ENCODE measurements at regions not wholly inside any gene's neighbourhood (a gene's known extent, or its start where the extent isn't known, plus 50 kb on each side); places are given as distances from the start of the nearest gene placed in this dataset.

DNA sequence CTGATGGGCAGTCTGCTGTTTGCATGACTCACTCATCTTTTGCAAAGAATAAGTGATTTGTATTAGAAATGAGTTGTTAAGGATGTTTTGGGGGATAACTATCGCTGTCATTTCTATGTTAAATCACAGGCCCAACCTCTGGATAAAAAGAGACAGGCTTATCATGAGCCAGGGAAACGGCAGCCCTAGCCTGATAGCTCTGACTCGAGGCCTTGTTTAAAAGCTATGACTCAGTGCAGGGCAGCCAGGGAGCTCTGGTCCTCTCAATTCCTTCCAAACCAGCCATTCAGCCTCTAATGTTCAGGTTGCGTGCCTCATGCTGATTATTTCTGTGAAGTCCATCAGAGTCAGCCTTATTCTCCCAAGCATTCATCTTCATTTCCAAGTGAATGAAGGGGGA, 305.9 kb upstream of the HAND2 start:
- DNase-seq: no peak

DNA sequence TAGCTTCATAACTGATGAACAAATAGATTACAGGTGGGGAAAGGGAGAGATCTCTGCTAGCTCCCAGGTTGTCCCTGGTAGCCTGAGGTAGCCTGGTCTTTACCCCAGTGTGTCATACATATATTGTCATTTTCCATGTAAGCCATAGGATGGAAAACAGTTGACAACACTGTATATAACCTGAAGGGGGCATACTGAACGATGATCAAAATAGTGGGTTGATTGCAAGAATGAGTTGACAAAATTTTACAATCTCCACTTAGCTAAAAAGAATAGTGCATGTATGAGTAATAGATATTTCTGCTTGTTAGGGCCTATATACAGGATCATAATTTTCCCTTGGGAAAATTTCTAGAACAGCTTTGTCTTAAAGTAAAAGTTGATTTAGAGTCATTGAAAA, 304.1 kb upstream of the HAND2 start:
- DNase-seq: no peak

- no peak for DNase-seq
Measured at GRCh38 chr4:173829565-173829964, 299.5 kb upstream of the HAND2 start.

DNA sequence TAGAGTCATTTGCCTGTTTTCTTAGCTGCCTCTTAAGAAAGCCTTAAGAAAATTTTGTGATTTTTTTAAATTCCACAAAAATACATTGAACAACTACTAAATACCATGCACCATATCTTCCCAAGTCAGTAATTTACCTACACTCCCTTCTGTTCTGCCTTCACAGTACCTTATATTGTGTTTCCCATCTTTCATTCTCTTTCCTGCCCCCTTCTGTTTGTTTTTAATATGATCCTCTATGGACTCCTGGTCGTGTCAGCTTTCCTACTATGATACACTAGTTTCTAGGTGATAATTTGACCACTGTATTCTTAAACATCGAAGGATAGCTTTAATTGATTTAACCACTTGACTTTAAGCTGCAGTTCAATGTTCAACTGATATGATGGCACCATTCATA, 297.7 kb upstream of the HAND2 start:
- DNase-seq: no peak

- no peak for DNase-seq
Measured at GRCh38 chr4:173821876-173822275, 291.8 kb upstream of the HAND2 start.

- no peak for DNase-seq
Measured at GRCh38 chr4:173821036-173821435, 291.0 kb upstream of the HAND2 start.

- DNase-seq: no peak
Measured at GRCh38 chr4:173807347-173807746, 277.3 kb upstream of the HAND2 start.

DNA sequence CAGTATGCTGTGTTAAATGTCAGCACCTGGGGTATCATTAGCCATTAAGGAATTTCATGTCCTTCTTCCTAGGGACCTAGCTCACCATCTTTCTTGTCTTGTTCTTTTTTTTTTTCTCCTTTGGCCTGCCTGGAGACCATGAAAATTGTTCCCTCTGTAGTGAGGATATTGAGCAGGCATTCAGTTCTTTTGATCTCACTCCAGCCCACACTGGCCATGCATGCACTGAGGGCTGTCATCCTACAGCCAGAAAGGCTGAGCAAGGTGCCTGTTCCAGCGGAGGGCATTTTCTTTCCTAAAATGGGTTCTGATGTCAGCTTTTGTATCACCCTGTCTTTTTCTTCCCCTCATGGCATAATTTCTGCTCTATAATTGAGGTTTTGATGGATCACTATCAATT, 275.9 kb upstream of the HAND2 start:
- DNase-seq: no peak

- no peak for DNase-seq
Measured at GRCh38 chr4:173802662-173803022, 272.6 kb upstream of the HAND2 start.

- DNase-seq: no peak
Measured at GRCh38 chr4:173801876-173802661, 272.0 kb upstream of the HAND2 start.

GRCh38 chr4:173801361-173801760, 271.3 kb upstream of the HAND2 start:
- DNase-seq: no peak

DNA sequence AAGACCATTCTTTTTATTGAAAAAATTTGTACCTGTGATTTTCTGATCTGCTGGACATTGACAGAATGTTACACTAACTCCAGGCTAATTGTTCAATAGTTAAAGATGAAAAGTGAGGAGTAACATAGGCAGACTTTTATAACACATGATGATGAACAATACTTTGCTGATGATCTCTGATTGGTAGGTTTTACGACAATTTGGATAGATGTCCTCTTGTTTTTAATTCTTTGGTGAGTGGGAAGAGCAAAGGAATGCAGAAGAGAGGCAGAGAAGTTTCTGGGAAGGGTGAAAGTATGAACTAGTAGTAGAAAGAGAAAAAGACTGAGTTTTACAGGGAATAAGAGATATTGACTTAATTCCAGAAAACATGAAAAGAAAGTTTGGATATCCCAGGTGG, 267.3 kb upstream of the HAND2 start:
- no peak for DNase-seq

DNA sequence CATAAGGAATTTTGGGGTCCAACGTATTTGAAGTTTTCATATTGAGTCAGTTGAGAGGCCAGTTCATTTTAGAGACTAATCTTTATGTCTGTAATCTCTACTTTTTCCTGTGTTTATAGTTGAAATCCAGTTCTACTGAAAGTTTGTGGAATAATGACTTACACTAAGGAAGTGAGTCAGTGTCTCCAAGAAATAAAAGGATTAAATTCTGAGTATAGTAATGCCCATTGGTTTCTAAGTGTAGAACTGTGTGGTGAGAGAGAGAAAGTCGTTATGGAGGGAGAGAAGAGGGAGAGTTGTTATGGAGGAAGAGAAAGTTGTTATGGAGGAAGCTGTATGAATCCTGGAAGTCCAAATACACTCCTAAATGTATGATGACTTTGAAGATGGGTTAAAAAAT, 264.6 kb upstream of the HAND2 start:
- DNase-seq: no peak

DNA sequence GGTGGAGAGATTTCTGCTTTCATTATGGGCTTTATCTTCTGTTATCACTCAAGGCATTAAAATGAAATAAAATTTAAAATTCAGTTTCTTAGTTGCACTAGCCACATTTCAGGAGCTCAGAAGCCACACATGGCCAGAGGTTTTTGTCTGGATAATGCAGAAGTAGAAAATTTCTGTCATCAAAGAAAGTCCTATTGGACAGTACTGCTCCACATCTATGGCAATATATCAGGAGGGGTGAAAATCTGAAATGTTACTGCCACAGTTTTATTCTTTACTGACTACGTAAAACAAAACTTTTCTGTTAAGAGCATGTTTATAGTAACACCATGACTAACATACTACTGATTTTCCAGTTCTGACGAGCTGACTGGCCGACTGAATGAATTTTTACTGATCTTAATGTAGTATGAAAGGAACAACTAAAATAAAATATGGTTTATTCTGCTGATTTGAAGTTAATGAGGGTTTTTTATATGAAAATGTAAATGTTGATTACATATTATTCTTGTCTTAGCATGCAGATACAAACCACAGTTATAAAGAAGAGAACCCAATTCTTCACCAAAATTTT, 264.0 kb upstream of the HAND2 start:
- DNase-seq: no peak

- DNase-seq: no peak
Measured at GRCh38 chr4:173782660-173783059, 252.6 kb upstream of the HAND2 start.

GRCh38 chr4:173777921-173778320, 247.9 kb upstream of the HAND2 start:
- no peak for DNase-seq

GRCh38 chr4:173777421-173777820, 247.4 kb upstream of the HAND2 start:
- no peak for DNase-seq

- DNase-seq: no peak
Measured at GRCh38 chr4:173769568-173769967, 239.5 kb upstream of the HAND2 start.

DNA sequence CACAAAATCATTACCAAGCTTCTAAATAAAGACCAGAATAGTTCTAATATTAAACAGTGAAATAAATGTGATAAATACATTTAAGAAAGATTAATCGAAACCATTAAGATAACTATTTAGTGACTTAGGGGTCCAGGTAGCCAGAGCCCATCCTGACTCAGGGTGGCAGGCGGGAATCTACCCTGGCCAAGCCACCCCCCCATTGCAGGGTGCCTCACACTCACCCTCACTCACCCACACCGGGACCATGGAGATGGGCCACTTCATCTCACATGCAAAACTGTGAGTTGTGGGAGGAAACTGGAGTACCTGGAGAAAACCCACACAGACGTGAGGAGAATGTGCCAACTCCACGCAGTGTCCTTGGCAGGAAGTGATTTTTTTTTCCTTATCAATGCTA, 237.6 kb upstream of the HAND2 start:
- DNase-seq: no peak

DNA sequence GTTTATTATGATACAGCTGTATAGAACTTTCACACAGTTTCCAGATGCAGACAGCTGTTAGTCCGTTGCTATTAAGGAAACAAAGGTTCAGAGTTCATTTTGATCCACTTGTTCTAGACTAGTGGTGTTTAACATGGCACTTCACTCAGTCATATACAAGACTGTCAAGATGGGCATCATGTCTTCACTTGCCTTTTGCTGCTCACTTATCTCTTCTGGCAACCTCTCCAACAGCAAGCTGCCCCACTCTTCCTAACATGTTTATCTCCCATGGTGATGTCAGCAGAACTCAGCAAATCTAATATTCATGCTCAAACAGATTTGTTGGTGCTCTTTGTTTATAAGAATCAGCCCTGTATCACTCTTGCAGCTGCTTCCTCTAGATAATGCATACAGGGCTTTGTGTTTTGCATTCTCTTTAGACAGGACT, 236.2 kb upstream of the HAND2 start:
- no peak for DNase-seq

- DNase-seq: no peak
Measured at GRCh38 chr4:173765751-173766150, 235.7 kb upstream of the HAND2 start.

DNA sequence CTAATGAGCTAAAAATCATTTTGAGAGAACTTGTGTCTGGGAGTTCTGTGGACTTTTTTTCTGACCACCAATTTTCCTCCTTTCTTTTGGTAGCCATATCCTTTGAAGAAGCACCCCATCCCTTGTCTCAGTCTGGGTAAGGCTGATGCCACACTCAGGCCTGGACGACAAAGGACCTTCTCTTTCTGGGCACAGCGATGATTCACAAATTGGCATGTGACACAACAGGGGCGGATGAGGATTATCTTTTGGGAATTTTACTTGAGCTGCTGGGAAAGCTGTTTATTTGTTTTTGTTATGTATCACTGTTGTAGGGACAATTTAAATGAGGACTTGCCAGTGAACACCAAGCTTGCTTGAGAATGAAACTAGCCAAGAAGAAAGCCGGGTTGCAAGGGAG, 233.4 kb upstream of the HAND2 start:
- no peak for DNase-seq

- DNase-seq: no peak
Measured at GRCh38 chr4:173761938-173762337, 231.9 kb upstream of the HAND2 start.

DNA sequence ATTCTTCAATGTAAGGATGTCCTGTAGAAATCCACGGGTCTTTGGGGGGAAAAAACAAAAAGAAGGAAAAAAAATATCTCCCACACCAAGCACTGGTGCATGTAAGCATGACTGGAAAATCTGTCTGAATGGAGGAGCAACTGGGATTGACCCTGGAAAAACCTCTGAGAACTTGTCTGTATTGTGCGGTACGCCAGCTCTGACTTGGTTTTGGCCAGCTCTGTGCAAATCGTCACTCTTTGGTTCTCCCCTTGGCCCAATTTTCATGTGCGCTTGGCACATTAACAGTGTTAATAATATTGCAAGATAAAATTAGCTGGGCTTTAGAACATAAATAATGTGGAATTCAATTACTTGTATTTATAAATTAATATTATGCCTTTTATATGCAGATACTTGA, 231.2 kb upstream of the HAND2 start:
- no peak for DNase-seq

DNA sequence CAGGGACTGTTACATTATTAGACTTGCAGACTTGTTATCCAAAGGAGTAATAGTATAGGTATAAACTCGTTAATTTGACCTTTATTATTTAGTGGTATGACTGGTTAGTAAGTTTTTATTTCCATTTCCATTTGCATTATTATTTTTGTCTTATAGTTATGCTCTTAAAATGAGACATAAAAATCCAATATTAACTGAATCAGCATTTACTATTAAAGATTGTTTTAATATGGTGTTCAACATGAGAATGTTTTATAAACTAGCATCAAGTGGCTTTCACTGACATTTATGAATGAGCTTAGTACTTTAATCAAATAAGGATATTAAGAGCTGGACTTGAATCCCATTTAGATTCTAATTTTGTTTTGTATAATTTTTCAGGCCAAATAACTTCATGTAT, 228.1 kb upstream of the HAND2 start:
- DNase-seq: no peak
